H9 (cell line): ENCODE measurements at regions not wholly inside any gene's neighbourhood (a gene's known extent, or its start where the extent isn't known, plus 50 kb on each side); places are given as distances from the start of the nearest gene placed in this dataset.

Experiments
- DNase-seq: peaks from one replicate; pipeline ENCODE4 v3.0.0-alpha.2; 2017
- H2AFZ ChIP-seq: one replicate; pipeline ENCODE4 v1.6.1; 2013; ENCODE audit warnings: mild to moderate bottlenecking, low read length, control low read depth, moderate library complexity
- H2AK5ac ChIP-seq: 2 replicates; pipeline ENCODE4 v1.6.1; 2013; ENCODE audit warnings: low read length, control low read depth, mixed read lengths; ENCODE audit not compliant: insufficient read length
- H2BK120ac ChIP-seq: one replicate; pipeline ENCODE4 v1.6.1; 2013; ENCODE audit warnings: low read depth, mild to moderate bottlenecking, low read length, control low read depth, inconsistent platforms; ENCODE audit not compliant: poor library complexity, severe bottlenecking
- H2BK12ac ChIP-seq: 2 replicates; pipeline ENCODE4 v1.6.1; 2013; ENCODE audit warnings: low read length, control low read depth, mixed read lengths, low read depth; ENCODE audit not compliant: insufficient read length
- H2BK15ac ChIP-seq: 2 replicates; pipeline ENCODE4 v1.6.1; 2013; ENCODE audit warnings: low read depth, low read length, control low read depth
- H2BK20ac ChIP-seq: one replicate; pipeline ENCODE4 v1.6.1; 2013; ENCODE audit warnings: low read depth, mild to moderate bottlenecking, low read length, control low read depth, inconsistent platforms; ENCODE audit not compliant: poor library complexity, severe bottlenecking
- H2BK5ac ChIP-seq: 2 replicates; pipeline ENCODE4 v1.6.1; 2013; ENCODE audit warnings: low read length, control low read depth, mixed read lengths; ENCODE audit not compliant: insufficient read length
- H3K14ac ChIP-seq: 2 replicates; pipeline ENCODE4 v1.6.1; 2013; ENCODE audit warnings: low read length, control low read depth; ENCODE audit not compliant: insufficient read depth
- H3K18ac ChIP-seq: 2 replicates; pipeline ENCODE4 v1.6.1; 2013; ENCODE audit warnings: low read depth, mild to moderate bottlenecking, mixed read lengths, low read length, control low read depth; ENCODE audit not compliant: insufficient read length
- H3K23ac ChIP-seq: 2 replicates; pipeline ENCODE4 v1.6.1; 2013; ENCODE audit warnings: low read length, control low read depth, mixed read lengths, low read depth; ENCODE audit not compliant: insufficient read length
- H3K23me2 ChIP-seq: 2 replicates; pipeline ENCODE4 v1.6.1; 2013; ENCODE audit warnings: low read depth, mild to moderate bottlenecking, mixed read lengths, low read length, control low read depth; ENCODE audit not compliant: insufficient read length, poor library complexity, severe bottlenecking
- H3K27ac ChIP-seq: 2 replicates; pipeline ENCODE4 v1.5.1; 2013; ENCODE audit warnings: low read length, control low read depth, mixed read lengths, low read depth; ENCODE audit not compliant: insufficient read length
- H3K27me3 ChIP-seq: 2 replicates; pipeline ENCODE4 v1.6.1; 2013; ENCODE audit warnings: low read length, control low read depth, inconsistent platforms; ENCODE audit not compliant: insufficient read depth
- H3K4ac ChIP-seq: 2 replicates; pipeline ENCODE4 v1.6.1; 2013; ENCODE audit warnings: low read depth, mild to moderate bottlenecking, control low read depth, inconsistent platforms, low read length, moderate library complexity
- H3K4me1 ChIP-seq: 2 replicates; pipeline ENCODE4 v1.6.1; 2013; ENCODE audit warnings: low read length, control low read depth, inconsistent platforms; ENCODE audit not compliant: insufficient read depth
- H3K4me2 ChIP-seq: 2 replicates; pipeline ENCODE4 v1.6.1; 2013; ENCODE audit warnings: low read length, control low read depth, mixed read lengths; ENCODE audit not compliant: insufficient read length, insufficient read depth
- H3K56ac ChIP-seq: 2 replicates; pipeline ENCODE4 v1.6.1; 2013; ENCODE audit warnings: low read depth, mild to moderate bottlenecking, mixed read lengths, low read length, control low read depth; ENCODE audit not compliant: insufficient read length
- H3K79me1 ChIP-seq: 2 replicates; pipeline ENCODE4 v1.6.1; 2013; ENCODE audit warnings: low read depth, mild to moderate bottlenecking, moderate library complexity, low read length, control low read depth, inconsistent platforms; ENCODE audit not compliant: insufficient read depth, poor library complexity, severe bottlenecking
- H3K79me2 ChIP-seq: 2 replicates; pipeline ENCODE4 v1.6.1; 2013; ENCODE audit warnings: low read length, control low read depth, inconsistent platforms; ENCODE audit not compliant: insufficient read depth
- H3K9ac ChIP-seq: 2 replicates; pipeline ENCODE4 v1.6.1; 2013; ENCODE audit warnings: low read length, control low read depth, mixed read lengths; ENCODE audit not compliant: insufficient read length; ENCODE audit errors: extremely low read depth
- H3K9me3 ChIP-seq: one replicate; pipeline ENCODE4 v1.6.1; 2013; ENCODE audit warnings: low read depth, low read length, inconsistent platforms; ENCODE audit not compliant: control insufficient read depth
- H3T11ph ChIP-seq: one replicate; pipeline ENCODE4 v1.6.1; 2013; ENCODE audit warnings: mild to moderate bottlenecking, low read length, control low read depth, inconsistent platforms
- H4K20me1 ChIP-seq: one replicate; pipeline ENCODE4 v1.6.1; 2013; ENCODE audit not compliant: control insufficient read depth, insufficient read length, insufficient read depth
- H4K5ac ChIP-seq: 2 replicates; pipeline ENCODE4 v1.6.1; 2013; ENCODE audit warnings: low read depth, mild to moderate bottlenecking, mixed read lengths, low read length, control low read depth; ENCODE audit not compliant: insufficient read length
- H4K8ac ChIP-seq: replicated peaks from 2 replicates; pipeline ENCODE4 v1.6.1; 2013; ENCODE audit warnings: low read length, control low read depth, mixed read lengths, low read depth; ENCODE audit not compliant: insufficient read length
- H4K91ac ChIP-seq: 2 replicates; pipeline ENCODE4 v1.6.1; 2013; ENCODE audit warnings: low read depth, mild to moderate bottlenecking, moderate library complexity, mixed read lengths, low read length, control low read depth; ENCODE audit not compliant: insufficient read length
- H3K27ac Mint-ChIP-seq, 3 experiments: 2 replicates in 2 of 3; 3 replicates in 1 of 3; pipeline ENCODE4 v1.8.0; 2020 to 2021; ENCODE audit warnings: mixed read lengths in 3 of 3, mild to moderate bottlenecking in 1 of 3, moderate library complexity in 1 of 3
- H3K27me3 Mint-ChIP-seq: 2 replicates; pipeline ENCODE4 v1.8.0; 2021; ENCODE audit warnings: low read depth, mild to moderate bottlenecking, moderate library complexity, mixed read lengths
- H3K36me3 Mint-ChIP-seq, 3 experiments: 2 replicates in 2 of 3; 3 replicates in 1 of 3; pipeline ENCODE4 v1.8.0; 2020 to 2021; ENCODE audit warnings: low read depth in 3 of 3, mixed read lengths in 3 of 3; ENCODE audit not compliant: insufficient read depth in 1 of 3
- H3K4me1 Mint-ChIP-seq, 2 experiments: 2 replicates each; pipeline ENCODE4 v1.8.0; 2020; ENCODE audit warnings: mixed read lengths in 2 of 2
- H3K4me3 Mint-ChIP-seq, 2 experiments: 2 replicates in 1 of 2; 3 replicates in 1 of 2; pipeline ENCODE4 v1.8.0; 2020 to 2021; ENCODE audit warnings: mild to moderate bottlenecking in 2 of 2, mixed read lengths in 2 of 2, moderate library complexity in 1 of 2
- H3K9me3 Mint-ChIP-seq, 2 experiments: 2 replicates in 1 of 2; 3 replicates in 1 of 2; pipeline ENCODE4 v1.8.0; 2020; ENCODE audit warnings: mild to moderate bottlenecking in 2 of 2, mixed read lengths in 2 of 2, moderate library complexity in 1 of 2
- CTCF ChIP-seq: fragments of 200-600 bp; sonication (generic); conservative IDR thresholded peaks from 3 replicates; pipeline ENCODE4 v1.8.0; 2021; ENCODE audit warnings: antibody characterized with exemption, mild to moderate bottlenecking
- WGBS: extraction: QIAGEN DNeasy Blood & Tissue Kit; methylation state at CpG from one replicate; pipeline ENCODE4 v1.1.7; 2013; ENCODE audit warnings: missing lambda C conversion rate, low lambda C conversion rate, mixed read lengths; ENCODE audit not compliant: insufficient read length; ENCODE audit errors: extremely low coverage; 5-methylcytosine and 5-hydroxymethylcytosine counted together

- Mint-ChIP-seq H3K4me1 (no peaks in the 10 kb centered on the region), H3K27ac (peak overlapping the region in 1 of 3 experiments; percentile 70; a peak in 1 of 7 replicates), H3K36me3 (no peaks in the 10 kb centered on the region), H3K9me3 (no peaks in the 10 kb centered on the region), H3K4me3 (no peak overlapping the region), H3K27me3 (no peaks in the 10 kb centered on the region; the same call in none of the 2 replicates)
- H2AFZ ChIP-seq, result no peak overlapping the region
- 0 out of 2 replicates have a peak, but pooled peaks cover 3% of the 10 kb centered on the region for H3K4me1 ChIP-seq
- DNase-seq, result no peak
- H3K9ac ChIP-seq, result no peak overlapping the region
- no peak overlapping the region for H3K56ac ChIP-seq
- no peak overlapping the region for H4K8ac ChIP-seq
- H4K20me1 ChIP-seq, result no peaks in the 10 kb centered on the region
- no peaks in the 10 kb centered on the region for H3K79me1 ChIP-seq
- H4K5ac ChIP-seq, result no peak overlapping the region
- H3K27me3 ChIP-seq, result no peaks in the 10 kb centered on the region
- WGBS, result no CpG with 5 or more reads among the region's 3 CpGs
- no peak overlapping the region for H3K18ac ChIP-seq
- no peaks in the 10 kb centered on the region; the same call in 1 of the 2 replicates for H3K79me2 ChIP-seq
- H3T11ph ChIP-seq, result no peak overlapping the region
- no peak overlapping the region for H4K91ac ChIP-seq
- no peak overlapping the region for H3K4ac ChIP-seq
- no peak overlapping the region for H3K14ac ChIP-seq
- H2BK15ac ChIP-seq, result no peak overlapping the region
- H3K23ac ChIP-seq, result no peak overlapping the region
- no peak for TF ChIP-seq CTCF
- no peak overlapping the region for H2BK5ac ChIP-seq
- H3K4me2 ChIP-seq, result no peak overlapping the region
- no peaks in the 10 kb centered on the region for H3K23me2 ChIP-seq
- H3K9me3 ChIP-seq, result no peaks in the 10 kb centered on the region
- no peak overlapping the region for H3K27ac ChIP-seq
- H2BK12ac ChIP-seq, result no peak overlapping the region
- H2BK20ac ChIP-seq, result no peak overlapping the region
- no peak overlapping the region for H2BK120ac ChIP-seq
- no peak overlapping the region for H2AK5ac ChIP-seq
These were observed 183.4 kb downstream of the ALDH8A1 start for GRCh38 chr6:134766497-134766896.
